GM11168 (cell line): ENCODE measurements at regions not wholly inside any gene's neighbourhood (a gene's known extent, or its start where the extent isn't known, plus 50 kb on each side); places are given as distances from the start of the nearest gene placed in this dataset.
"Not testable (repeated sequence)": the region's sequence is repeated elsewhere in the genome, so short reads cannot be mapped to it uniquely, and the experiment has no call there.

Source experiments
- in situ Hi-C: fragments of 300-500 bp; cut with MboI; formaldehyde crosslinking; loops from one replicate; pipeline ENCODE4 v1.12.0; 2022; ENCODE audit warnings: low sequenced_read_pairs; ENCODE audit not compliant: unreplicated experiment

DNA sequence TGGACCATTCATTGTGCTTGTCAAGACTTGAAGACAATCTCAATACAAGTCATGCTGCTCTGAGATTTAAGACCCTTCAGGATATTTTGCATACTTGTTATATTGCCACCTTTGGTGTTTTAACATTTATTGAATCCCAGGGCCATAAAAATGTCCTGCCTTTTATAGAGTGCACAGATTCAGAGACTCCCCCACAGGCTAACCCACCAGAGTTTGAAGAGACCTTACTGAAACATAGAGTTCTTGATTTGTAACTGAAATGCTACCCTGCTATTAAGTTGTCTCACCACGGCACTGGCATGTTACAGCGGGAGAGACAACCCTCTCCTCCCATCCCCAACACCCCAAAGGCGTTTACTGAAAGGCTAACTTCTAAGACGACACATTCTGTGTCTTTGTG lies 313.9 kb upstream of the USP24 start:
- in situ Hi-C loops: no loop called here

DNA sequence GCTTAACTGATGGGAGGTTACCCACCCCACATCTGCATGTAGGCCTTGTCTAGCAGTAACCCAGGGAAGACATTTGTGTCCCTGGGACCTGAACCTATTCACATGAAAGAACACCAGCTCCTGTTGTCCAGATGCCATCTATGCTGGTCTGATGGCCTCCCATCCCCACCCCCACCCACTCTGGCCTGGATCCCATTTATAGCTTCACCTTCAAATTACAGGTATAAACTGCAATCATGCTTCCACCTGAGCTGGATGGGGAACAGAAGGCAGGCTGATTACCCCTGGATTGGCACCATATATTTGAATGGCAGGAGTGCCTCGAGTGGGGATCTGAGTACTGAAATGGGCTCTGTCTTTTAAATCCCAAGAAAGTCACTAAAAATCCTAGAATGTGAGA lies 312.7 kb upstream of the USP24 start:
- in situ Hi-C loops: no loop called here

DNA sequence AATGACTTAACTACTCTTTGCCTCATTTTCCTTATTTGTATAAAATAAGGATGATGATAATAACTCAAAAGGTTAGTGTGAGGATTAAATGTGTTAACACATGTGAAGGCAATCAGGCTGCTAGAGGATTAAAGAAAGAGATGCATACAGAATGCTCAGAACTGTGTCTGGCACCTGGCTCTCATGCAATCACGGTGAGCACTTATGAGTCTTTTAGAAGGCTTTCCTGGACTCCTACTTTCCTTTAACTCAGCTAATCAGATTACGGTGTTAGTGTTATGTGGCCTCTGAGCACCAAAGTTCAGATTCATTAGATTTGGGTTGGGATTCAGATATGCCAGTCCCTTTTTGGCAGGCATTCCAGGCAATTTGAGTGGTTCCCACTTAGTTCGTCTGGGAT lies 311.6 kb upstream of the USP24 start:
- in situ Hi-C loops: no loop called here

DNA sequence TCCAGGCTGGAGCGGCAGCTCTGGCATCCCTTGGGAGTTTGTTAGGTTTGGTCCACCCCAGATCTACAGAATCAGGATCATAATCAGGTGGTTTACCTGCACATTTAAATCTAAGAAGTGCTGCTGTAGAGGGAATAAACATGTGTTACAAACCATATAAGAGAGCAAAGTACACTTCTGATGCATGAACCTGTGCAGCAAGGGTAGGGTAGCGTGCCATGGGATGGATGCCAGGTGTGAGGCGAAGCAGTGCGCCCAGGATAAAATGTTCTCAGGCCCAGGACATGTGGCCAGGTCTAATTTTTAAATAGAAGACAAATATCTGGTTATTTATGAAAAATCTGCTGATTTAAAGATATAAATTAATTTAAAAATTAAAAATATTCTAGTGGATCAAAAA lies 308.8 kb upstream of the USP24 start:
- in situ Hi-C loops: no loop called here

DNA sequence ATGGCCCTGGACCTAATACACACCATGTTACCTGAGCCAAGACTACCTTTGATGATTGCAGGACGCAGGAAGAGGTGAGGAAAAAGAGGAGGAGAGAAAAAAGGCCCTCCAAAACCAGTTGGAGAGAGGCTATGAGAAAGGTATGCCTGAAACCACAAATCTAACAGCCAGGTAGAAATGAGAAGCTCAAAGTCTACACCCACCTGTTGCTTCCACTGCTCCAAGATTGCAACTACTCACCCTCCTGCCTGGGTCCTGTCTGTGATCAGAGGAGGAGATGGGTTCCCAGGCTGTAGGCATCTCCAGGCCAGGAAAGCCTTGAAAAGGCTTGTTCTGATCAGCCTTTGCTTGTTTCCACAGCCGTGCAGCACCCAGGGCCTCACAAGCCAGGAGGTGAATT lies 307.8 kb upstream of the USP24 start:
- in situ Hi-C loops: no loop called here

DNA sequence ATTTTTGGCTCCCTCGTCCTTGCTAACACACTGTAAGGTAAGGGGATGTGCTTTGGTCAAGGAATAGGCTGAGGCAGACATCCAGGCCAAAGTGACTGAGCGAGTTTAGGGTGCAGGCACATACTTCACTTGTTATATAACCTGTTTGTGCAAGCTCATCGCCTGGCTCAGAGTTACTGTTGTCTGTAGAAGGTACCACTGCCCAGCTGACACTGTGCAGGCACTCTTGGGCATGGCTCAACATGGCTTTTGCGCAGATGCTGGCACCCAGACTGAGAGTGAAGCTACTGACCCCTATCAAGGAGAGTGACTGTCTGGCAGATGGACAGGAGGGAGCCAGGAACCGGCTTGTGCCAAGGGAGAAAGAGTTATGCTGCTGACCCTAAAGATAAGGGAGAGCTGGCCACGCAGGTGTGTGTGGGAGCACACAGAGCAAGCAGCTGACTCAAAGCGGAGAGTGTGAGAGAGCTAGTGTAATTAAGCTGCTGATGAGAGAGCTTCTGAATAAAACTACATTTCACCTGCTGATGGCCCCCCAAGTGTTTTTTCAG lies 307.3 kb upstream of the USP24 start:
- in situ Hi-C loops: no loop called here

DNA sequence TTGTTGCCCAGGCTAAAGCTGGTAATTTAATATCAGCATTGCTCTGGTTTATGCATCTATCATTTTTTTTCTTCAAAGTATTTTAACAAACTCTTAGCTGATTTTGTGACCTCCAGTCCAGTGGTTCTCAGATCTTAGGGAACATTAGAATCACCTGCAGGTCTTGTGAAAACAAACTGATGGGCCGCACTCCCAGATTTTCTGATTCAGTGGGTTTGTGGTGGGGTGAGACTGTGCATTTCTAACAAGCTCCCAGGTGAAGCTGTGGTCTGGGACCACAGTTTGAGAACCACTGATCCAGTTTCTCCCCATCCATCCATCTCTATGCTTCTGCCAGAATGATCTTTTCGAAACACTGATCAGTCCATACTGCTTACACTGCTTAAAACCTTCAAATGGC lies 305.7 kb upstream of the USP24 start:
- in situ Hi-C loops: no loop called here

DNA sequence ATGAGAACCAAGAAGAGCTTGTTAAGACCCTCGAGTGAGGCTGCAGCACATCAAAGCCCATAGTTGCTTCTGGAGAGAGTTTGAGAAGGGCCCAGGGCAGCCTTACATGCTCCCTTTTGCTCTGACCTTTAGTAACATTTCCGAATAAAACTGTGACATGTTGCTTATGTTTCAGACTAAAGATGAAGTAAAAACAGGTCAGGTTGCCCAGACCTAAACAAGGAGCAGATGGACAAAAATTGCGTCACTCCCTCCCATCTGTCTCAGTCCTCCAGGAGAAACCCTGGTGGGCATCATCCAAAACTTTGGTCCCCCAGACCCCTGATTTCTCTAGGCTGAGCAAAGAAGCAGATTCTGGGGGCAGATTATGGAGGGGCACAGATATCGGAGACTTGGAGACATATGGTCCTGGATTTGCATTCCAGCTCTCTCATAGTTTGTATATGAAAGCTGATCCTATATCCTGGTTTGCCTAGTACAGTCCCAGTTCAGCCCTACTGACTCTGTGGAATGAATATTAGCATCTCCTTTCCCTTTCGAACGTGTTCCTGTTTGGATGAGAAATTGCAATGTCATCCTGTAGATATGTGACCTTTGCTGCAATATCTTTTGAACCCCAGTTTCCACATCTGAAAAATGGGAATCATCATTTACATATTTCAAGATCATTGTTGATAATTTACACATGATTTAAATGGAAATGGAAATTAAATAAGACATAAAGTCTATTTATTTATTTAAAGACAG lies 304.9 kb upstream of the USP24 start:
- in situ Hi-C loops: no loop called here

DNA sequence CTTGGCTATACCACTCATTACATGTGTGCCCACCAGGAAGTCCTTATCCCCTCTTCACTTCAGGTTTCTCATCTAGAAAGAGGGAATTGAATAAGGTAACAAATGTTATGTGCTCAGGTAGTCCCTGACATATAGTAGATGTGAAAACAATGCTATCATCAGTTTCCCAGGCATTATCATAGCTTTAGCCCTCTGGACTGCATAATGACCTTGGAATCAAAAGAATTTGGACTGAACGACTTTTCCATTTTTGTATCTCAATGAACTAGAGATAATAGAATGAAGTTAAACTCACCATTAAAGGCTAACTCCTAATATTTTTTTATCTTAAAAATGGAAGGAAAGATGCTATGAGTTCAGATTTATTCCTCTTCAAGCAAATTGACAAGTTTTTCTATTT lies 304.1 kb upstream of the USP24 start:
- in situ Hi-C loops: no loop called here

DNA sequence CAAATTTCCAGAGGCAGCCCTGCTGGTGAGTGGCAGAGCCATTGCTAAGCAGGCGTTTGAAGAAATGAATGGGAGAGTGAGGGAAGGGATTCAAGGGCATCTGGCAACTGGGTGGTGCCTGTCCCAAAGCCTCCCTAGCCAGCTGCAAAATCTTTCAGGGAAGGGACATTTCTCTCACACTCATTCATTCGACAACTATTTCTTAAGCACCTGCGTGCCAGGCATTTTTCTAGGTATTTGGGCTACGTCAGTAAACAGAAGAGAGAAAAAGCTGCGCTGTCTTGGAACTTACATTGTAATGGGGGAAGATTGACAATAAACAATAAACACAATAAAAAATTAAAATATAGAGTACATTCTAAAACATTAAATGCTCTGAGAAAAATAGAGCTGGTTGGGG lies 301.9 kb upstream of the USP24 start:
- in situ Hi-C loops: no loop called here

DNA sequence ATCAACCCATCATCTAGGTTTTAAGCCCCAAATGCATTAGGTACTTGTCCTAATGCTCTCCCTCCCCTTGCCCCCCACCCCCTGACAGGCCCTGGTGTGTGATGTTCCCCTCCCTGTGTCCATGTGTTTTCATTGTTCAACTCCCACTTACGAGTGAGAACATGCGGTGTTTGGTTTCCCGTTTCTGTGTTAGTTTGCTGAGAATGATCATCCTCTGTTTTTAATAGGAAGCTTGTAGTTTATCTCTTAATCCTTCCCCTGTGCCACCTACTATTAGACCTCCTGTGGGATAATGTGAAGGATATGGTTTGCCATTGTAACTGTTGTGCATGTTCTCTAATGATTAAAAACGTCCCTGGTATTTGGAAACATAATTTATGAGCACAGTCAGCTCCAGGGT lies 299.4 kb upstream of the USP24 start:
- in situ Hi-C loops: not testable (repeated sequence)

DNA sequence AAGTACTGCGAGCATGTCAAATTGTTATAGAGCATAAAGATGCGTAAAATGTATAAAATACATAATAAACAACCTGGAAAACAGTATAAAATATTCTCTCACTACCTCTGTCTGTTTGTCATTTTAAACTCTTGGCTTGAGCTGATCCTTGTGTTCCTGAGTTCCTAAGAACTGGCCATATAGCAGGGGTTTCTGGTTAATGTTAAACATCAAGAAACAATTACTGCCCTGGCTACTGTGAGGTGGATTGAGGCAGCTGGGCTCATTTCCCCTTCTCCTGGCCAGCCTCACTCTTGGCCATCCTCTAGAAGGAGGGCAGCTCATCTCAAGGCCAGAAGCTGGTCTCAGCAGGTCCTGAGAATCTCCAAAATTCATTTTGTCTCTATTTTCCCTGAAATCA lies 297.3 kb upstream of the USP24 start:
- in situ Hi-C loops: no loop called here

DNA sequence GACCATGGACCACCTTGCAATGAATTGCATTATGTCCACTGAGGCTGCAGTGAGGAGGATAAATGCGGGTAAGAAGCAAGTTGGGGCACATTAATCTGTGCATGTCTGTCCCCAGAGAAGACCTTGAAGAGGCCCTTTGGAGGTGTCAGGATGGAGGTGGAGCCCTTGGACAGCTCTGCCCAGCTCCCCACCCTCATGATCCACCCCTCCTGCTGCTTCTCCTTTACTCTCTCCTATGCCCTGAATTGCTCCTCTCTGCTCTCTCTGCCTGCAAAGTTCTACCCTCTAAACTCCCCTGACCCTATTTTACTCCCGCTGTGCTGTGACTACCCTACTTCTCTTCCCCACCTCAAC lies 292.4 kb upstream of the USP24 start:
- in situ Hi-C loops: no loop called here

DNA sequence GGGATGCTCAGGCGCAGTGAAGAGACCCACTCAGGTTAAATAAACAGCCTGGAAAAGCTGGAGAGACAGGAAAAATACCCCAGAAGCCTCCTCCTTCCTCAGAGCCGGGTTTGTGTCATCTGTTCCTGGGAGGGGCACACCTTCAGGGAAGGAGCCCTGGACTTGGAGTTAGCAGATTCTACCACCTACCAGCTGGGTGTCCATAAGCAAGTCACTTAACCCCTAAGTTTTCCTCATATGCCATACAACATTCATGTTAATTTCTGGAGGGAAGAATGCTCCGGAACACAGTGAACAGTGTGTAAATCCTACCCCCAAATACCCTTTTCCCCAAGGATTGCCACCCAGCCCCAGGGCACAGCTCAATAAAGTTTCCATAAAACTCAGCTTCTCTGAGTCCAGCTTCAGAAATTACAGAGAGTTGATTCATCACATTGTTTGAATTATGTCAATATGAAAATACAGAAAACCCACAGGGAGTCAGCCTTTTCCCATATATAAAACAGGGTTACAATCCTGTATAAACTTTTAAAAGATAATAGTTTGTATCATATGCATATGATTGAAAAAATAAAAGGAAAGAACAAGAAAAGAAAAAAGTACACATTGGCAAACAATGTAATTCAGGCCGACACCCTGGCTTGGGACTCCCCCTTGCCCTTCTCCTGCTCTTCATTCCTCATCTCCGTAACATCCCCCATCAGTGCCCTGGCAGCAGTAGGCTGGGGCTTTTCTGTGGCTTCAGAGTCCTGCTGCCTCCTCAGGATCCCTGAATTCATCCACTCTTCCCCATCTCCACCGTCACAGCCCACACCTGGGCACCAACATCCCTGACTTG lies 291.8 kb upstream of the USP24 start:
- in situ Hi-C loops: no loop called here

DNA sequence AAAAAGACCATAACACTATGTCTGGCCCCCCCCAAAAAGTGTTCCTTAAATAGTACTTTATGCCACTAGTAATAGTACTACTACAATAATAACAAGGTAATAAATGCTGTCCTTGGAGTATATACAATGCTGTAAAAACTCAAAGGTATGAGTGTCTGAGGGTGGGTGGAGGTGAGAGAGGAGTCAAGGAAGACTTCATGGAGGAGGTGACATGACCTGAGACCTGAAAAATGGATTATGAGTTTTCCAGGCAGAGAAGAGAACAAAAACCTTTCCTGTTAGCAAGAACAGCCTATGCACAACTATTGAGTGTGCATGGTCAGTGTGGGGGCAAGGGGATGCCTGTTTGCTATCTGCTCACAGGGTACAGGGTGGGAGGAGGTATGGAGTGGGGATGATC lies 290.2 kb upstream of the USP24 start:
- in situ Hi-C loops: no loop called here

DNA sequence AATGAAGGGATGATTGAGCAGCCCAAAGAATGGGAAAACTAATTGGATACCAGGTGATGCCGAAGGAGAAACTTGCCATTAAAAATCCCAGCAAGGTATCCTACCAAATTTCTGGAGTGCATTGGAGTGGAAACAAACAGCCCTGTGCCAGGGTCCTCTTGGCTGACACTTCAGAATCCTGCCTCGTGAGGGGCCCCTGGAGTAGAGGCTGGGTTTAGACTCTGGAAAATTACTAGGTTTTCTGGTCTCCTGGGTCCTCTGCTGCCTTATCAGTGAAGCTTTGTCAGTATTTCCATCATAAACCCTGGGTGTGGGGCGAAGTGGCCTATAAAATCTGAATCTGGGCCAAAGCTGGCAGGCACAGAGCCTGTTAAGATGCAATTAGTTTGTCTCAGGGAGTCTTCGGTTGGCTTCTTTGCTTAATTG lies 289.2 kb upstream of the USP24 start:
- in situ Hi-C loops: no loop called here

DNA sequence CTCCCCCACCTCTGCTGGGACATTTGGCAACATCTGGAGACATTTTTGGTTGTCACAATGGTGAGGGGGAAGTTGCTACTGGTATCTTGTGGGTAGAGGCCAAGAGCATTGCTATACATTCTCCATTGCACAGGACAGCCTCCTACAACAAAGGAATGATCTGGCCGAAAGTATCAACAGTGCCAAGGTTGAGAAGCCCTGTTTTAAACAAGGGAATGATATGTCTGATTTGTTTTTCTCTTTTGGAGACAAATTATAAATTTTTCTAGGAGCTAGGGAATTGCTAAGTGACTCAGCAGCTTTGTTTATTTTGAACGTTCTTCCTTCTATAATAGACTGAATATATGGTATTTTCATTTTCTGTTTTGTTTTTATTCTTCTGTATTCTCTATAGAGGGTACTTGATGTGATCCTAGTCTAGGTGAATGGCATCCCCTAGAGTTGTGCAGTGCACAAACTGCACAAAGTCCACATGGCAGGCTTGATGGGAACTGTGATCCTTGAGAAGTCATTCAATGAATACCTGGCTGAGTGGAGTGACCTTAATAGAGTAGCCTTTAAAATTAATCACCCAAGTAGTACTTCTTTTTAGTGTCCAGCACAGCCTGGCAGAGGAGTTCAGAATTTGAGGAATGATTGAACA lies 288.6 kb upstream of the USP24 start:
- in situ Hi-C loops: no loop called here

DNA sequence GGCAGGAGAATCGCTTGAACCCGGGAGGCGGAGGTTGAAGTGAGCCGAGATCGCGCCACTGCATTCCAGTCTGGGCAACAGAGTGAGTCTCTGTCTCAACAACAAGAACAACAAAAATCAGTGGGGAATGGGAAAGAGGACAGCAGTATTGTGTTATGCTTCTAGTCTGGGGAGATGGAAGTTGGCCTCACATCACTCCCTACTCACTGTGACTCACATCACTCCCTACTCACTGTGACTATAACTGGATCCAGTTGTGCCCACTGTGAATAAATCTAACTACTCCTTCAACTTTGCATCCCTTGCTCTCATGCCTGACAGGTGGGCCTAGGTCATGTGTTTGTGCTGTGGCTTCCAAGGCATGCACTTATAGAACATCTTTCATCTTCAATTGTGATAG lies 285.4 kb upstream of the USP24 start:
- in situ Hi-C loops: no loop called here

DNA sequence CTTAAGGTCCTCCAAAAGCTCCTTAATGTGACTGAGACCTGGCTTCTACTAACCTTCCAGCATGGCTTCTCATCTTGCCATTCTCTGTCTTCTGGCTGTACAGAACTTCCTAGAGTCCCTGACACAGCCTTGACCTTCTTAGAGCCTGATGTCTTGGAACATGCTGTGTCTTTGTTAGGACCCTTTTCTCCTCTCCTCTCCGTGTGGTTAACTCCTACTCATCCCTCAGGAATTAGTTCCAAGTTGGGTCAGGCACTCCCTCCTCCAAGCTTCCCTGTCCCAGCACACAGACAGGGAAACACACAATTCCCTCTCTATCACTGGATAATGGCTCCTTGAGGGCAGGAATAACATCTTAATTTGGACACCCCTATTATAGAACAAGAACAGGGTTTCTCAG lies 275.4 kb upstream of the USP24 start:
- in situ Hi-C loops: no loop called here

DNA sequence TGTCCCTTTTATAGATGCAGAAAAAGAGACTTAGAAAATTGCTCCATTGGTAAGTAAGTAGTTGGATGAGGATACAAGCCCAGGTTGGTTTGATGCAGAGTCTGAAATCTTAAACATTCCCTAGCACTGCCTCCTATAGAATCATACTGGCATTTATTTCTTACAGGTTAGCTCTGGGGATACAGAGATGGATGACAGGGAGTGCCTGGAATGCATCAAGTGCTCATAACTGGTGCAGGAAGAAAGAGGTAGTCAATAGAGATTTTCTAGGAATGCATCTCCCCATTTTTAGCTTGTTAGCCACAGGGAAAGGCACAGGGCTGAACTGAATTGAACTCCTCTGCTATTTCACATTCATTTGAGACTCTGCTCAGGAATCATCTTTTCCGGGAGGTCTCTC lies 269.0 kb upstream of the USP24 start:
- in situ Hi-C loops: no loop called here

DNA sequence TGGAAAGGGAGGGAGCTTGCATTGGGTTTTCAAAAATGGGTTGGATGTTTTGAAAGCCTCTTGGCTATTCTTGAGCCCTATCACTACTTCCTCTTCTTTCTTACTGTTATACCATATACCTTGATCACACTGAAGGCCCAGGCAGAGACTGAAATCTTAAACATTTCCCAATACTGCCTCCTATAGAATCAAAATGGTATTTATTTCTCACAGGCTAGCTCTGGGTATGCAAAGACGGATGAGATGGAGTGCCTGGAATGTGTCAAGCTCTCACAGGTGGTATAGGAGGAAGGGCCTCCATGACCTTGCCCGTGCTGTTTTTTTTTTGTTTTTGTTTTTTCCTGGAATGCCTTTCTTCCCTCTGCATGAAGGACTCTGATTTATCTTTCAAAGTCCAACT lies 268.4 kb upstream of the USP24 start:
- in situ Hi-C loops: no loop called here
